ENCODE measurements at regions not wholly inside any gene's neighbourhood (a gene's known extent, or its start where the extent isn't known, plus 50 kb on each side); places are given as distances from the start of the nearest gene placed in this dataset.

GRCh38 chr2:188013767-188014166 is 277.9 kb upstream of the GULP1 start:
- no peak for DNase-seq (ENCODE audit: low read depth)
- H3K4me3 ChIP-seq (ENCODE audit: control insufficient read depth, low read depth, low read length), result no peak overlapping the region
- TF ChIP-seq, protein P1, sequence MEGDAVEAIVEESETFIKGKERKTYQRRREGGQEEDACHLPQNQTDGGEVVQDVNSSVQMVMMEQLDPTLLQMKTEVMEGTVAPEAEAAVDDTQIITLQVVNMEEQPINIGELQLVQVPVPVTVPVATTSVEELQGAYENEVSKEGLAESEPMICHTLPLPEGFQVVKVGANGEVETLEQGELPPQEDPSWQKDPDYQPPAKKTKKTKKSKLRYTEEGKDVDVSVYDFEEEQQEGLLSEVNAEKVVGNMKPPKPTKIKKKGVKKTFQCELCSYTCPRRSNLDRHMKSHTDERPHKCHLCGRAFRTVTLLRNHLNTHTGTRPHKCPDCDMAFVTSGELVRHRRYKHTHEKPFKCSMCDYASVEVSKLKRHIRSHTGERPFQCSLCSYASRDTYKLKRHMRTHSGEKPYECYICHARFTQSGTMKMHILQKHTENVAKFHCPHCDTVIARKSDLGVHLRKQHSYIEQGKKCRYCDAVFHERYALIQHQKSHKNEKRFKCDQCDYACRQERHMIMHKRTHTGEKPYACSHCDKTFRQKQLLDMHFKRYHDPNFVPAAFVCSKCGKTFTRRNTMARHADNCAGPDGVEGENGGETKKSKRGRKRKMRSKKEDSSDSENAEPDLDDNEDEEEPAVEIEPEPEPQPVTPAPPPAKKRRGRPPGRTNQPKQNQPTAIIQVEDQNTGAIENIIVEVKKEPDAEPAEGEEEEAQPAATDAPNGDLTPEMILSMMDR (IDR thresholded peaks at IDR 0.05; ENCODE audit: control insufficient read depth, insufficient read depth, low read depth, low read length, missing control alignments), result no peak

DNA sequence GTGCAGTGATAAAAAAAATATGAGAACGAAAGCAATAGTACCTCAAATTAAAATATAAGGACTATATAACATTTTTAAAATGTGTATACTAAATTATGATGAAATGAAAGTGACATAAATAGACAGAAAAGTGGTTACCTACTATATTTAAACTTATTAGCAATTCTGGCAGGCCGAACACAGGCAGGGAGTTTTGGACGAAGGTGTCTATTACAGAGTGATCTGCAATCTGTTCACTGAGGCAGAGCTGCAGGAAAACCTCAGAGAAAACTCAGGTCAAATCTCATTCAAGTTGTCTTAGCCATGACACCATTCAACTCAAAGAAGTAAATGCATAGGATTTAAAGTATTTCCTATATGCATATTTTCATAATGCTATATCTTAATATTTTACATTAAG is 274.8 kb upstream of the GULP1 start:
- no peak for DNase-seq (ENCODE audit: low read depth)

DNA sequence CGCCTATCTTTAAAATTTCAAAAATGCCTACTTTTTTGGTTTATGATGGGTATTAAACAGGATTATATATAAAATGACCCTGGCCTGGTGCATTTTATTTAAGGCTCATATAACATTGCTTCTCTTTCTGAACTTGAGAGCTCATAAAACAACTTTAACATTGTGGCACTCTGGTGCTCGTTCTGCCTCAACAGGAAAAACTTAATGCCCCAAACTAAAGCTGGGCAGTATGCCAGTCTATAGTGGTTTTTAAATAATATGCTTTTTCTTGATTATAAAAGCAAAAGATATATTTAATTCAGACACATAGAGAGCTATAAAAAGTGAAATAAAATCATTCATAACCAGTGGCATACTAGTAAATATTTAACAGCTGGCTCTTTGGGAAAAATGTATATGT is 269.3 kb upstream of the GULP1 start:
- TF ChIP-seq, protein P1 (IDR thresholded peaks at IDR 0.05; ENCODE audit: control insufficient read depth, insufficient read depth, low read depth, low read length, missing control alignments), result no peak

More for the DNA sequence above, 274.8 kb upstream of the GULP1 start:
- no peak overlapping the region for H3K4me3 ChIP-seq (ENCODE audit: control insufficient read depth, low read depth, low read length)
- TF ChIP-seq, protein P1 (IDR thresholded peaks at IDR 0.05; ENCODE audit: control insufficient read depth, insufficient read depth, low read depth, low read length, missing control alignments), result no peak

DNA sequence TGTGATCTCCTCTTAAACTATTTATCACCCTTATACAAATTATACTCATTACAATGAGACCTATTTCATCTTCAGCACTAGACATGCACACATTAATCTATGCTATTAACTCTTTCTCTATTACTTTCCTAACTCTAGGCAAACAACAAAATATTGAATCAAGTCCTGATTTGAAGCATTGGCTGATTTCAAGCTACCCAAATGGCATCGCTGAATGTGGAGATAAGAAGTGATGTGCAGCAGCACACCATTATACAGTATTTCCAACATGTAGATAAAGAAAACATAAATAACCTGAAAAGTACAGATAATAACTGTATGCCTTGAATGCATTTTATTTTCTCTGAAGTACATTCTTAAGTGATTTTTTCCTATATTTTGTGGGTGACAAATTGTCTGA is 268.6 kb upstream of the GULP1 start:
- DNase-seq (ENCODE audit: low read depth), result no peak
- no peak overlapping the region for H3K4me3 ChIP-seq (ENCODE audit: control insufficient read depth, low read depth, low read length)
- TF ChIP-seq, protein P1 (IDR thresholded peaks at IDR 0.05; ENCODE audit: control insufficient read depth, insufficient read depth, low read depth, low read length, missing control alignments), result no peak

More for the DNA sequence above, 269.3 kb upstream of the GULP1 start:
- DNase-seq (ENCODE audit: low read depth), result no peak
- no peak overlapping the region for H3K4me3 ChIP-seq (ENCODE audit: control insufficient read depth, low read depth, low read length)

GRCh38 chr2:188024811-188025210 is 266.9 kb upstream of the GULP1 start:
- TF ChIP-seq, protein P1 (IDR thresholded peaks at IDR 0.05; ENCODE audit: control insufficient read depth, insufficient read depth, low read depth, low read length, missing control alignments), result no peak
- DNase-seq (ENCODE audit: low read depth), result no peak
- H3K4me3 ChIP-seq (ENCODE audit: control insufficient read depth, low read depth, low read length), result no peak overlapping the region

DNA sequence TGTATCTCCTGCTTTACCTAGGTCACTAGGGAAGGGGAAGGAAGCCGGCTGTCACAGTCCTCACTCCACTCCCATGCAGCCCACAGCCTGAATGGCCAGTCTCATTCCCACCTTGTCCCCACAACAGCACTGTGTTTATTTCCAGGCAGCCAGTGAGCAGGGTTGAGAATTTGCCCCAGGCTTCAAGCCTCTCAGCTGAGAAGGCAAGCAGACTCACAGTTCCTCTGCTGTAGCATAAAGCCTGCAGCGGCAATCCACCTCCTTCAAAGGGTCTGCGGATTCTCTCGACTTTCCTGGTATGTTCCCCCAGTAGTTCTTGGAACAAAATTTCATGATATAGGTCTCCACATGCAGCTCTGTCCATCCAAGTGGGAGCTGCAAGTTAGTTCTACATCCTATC is 262.9 kb upstream of the GULP1 start:
- no peak for DNase-seq (ENCODE audit: low read depth)
- no peak overlapping the region for H3K4me3 ChIP-seq (ENCODE audit: control insufficient read depth, low read depth, low read length)
- TF ChIP-seq, protein P1 (IDR thresholded peaks at IDR 0.05; ENCODE audit: control insufficient read depth, insufficient read depth, low read depth, low read length, missing control alignments), result no peak

DNA sequence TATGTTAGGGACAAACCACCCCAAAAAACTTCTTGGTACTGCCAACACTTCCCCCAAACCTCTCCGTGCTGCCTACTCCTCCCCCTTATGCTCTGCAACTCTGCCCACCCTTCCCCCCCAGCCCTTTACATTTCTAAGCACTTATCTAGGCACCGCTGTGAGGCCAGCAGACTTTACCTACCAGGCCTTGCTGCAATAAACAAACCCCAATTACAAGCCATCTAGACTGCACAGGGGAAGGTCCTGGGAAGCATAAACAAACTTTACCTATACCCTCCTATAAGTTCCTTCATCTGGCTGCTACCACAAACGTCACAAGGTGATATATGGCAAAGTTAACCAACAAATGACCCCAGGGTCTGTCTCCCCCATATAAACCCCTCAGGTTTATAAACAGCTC is 259.4 kb upstream of the GULP1 start:
- TF ChIP-seq, protein P1 (IDR thresholded peaks at IDR 0.05; ENCODE audit: control insufficient read depth, insufficient read depth, low read depth, low read length, missing control alignments), result no peak
- H3K4me3 ChIP-seq (ENCODE audit: control insufficient read depth, low read depth, low read length), result no peak overlapping the region
- DNase-seq (ENCODE audit: low read depth), result no peak
